Anterior cingulate cortex (tissue), 58 donors: ENCODE measurements at regions not wholly inside any gene's neighbourhood (a gene's known extent, or its start where the extent isn't known, plus 50 kb on each side); places are given as distances from the start of the nearest gene placed in this dataset.
"Not testable (repeated sequence)": the region's sequence is repeated elsewhere in the genome, so short reads cannot be mapped to it uniquely, and the experiment has no call there.

Experiments
- DNase-seq, 58 donors: peaks; one replicate each; lab custom pipeline; 2025; lab: John Stamatoyannopoulos, UW

DNA sequence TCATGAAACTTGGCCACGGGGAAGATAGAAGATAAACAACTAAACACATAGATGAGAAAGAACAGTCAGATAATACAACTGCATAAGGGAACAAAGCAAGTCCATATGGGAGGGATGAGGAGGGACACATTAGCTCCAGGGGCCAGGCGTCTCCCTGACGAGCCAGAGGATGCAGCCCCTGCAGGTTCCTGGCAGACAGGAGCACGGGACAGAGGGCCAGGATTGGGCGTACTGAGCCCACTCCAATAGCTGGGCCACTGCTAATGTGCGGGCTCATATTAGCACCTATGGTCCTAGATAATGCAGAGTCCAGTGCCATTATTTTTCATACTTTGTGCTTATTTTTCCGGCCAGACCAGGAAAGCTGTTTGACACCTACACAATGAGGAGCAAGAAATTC is 182.9 kb downstream of the ANKRD60 start:
- no peak for DNase-seq

- DNase-seq, result no peak
These were observed 183.4 kb downstream of the ANKRD60 start for GRCh38 chr20:58044931-58045555.

DNA sequence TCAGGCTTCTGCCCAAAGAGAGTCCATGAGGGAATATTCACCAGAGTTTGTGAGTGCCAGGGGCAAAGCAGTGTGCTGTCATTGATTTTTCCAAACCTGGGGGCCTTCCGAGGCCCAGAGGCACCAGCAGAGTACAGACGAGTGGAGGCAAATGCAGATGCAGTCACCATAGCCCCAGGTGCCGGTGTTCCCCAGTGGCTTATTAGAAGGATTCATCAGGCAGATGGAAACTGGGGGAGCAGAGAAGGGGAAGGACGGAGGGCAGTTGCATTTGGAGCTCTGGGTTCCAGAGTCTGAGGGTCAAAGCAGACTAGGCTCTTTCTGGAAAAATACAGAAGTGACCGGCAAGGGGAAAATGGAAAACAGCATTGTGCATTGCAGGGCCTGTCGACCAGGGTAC is 184.2 kb downstream of the ANKRD60 start:
- no peak for DNase-seq

- no peak for DNase-seq
These were observed 185.0 kb downstream of the ANKRD60 start for GRCh38 chr20:58043236-58044140.

GRCh38 chr20:58042591-58042990 is 185.9 kb downstream of the ANKRD60 start:
- no peak for DNase-seq

DNA sequence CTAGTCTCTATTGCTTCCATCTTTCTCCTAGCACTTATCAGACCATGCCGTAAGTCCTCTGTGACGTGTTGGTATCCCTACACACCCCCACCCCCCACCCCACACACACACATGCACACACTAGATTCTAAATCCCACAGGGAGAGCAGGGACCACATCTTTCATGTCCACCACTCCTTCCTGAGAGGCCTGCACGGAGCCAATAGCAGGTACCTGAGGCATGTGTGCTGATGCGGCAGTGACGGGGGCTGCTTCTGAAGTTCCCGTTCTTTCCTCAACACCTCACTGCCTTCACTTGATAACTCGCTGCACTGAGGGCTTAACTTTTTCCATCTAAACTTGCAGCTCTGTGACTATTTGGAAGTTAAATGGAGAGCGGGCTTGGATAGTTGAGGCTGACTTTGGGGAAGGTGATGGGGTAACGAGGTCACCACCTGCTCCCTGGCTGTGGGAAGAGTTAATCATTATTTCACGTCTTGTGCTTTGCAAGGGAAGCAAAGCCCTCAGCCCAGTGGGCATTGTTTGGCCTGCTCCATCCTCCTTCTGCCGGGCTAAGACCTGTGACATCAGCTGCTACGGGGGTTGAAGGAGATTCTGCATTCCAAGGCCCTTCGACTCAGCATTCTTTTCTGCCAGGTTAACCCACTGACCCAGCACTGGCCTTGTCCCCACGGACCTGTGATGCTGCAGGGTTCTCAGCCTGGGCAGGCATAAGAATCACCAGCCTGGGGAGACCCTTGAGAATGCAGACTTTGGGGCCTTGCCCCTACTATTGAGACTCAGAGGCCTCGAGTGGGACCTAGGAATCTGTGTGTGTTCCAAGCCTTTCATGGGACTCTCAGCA is 187.8 kb downstream of the ANKRD60 start:
- no peak for DNase-seq

GRCh38 chr20:58039274-58040092 is 189.0 kb downstream of the ANKRD60 start:
- peak in 7 of 58 donors; percentile 11 to 51 (median 22) for DNase-seq

DNA sequence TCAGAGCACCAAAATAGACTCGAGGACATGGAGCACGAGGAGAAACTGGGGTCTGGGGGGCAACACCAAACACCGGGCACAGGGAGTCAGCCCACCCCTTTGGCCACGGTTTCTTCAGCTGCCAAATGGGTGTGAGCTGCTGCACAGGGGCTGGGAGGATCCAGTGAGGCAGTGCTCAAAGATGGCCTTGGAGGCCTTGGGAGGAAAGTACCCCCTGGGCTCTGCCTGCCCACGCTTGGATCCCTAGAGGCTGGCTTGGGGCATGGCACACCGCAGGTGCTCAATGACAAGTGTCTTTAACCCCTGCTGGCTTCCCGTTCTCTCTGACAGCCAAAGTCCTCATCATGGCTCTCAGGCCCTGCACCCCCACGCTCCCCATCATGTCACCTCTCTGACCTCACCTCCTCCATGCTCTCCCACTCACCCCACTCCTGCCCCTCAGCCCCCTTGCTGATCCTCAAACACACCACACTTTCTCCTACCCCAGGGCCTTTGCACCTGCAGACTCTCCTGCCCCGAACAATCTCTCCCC is 190.3 kb downstream of the ANKRD60 start:
- no peak for DNase-seq

- no peak for DNase-seq
These were observed 190.8 kb downstream of the ANKRD60 start for GRCh38 chr20:58037631-58038030.

DNA sequence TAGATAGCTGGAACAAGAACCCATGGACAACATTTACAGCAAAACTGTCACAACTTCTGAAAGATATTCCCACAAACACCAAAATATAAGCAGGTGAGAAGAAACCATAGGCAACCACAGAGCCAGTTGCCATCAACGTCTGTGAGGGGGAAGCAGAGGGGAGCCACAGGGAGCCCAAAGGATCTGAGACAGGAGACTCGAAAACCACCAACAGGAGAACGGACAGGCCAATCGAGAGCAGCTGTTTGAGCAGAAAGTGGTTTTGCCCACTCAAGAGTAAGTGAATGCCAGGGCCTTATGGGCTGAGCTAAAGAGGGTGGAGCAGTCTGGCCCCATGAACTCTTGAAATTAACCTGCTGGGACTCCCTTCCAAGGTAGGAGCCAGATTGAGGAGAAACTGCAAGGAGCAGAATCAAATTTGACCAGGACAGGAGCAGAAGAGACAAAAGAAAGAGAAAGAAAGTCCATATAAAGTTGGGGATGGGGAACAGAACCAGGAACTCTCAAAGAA is 195.4 kb downstream of the ANKRD60 start:
- DNase-seq, result no peak

DNA sequence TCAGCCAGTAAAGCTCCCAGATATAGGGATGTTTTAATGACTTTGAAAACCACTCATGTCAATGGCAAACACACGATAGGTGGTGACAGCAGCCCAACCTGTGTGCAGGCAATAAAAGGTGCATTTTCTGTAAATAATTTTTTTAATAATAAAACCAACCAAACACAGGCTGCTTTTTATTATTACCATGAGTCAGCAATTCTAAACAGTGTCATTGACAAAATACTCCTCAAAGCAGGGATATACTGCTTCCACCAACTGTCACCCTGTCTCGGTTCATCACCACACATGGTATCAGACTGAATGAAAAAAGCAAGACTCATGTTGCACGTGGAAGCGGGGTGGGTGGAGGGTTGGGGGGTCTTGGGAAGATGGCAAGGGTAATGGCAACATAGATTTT is 195.9 kb downstream of the ANKRD60 start:
- no peak for DNase-seq

- not testable (repeated sequence) for DNase-seq
These were observed 197.1 kb downstream of the ANKRD60 start for GRCh38 chr20:58031350-58031749.

GRCh38 chr20:58028123-58028522 is 200.3 kb downstream of the ANKRD60 start:
- no peak for DNase-seq

DNA sequence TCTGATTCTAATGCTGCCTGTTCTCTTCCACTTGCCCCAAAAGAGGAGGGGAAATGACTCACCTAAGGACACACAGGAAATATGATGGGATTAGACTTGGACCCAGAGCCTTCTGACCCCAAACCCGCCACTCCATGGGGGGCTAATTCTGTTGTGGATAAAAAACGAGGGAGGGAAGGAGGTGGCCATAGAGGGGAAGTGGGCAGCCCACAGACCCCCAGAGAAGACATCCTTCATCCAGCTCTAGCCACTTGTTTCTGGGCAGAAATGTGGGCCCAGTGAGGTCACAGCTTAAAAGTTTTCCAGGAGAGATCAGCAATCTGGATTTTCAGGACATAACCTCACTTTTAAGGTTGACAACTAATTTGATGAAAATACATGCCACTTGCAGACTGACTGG is 202.1 kb downstream of the ANKRD60 start:
- no peak for DNase-seq

DNA sequence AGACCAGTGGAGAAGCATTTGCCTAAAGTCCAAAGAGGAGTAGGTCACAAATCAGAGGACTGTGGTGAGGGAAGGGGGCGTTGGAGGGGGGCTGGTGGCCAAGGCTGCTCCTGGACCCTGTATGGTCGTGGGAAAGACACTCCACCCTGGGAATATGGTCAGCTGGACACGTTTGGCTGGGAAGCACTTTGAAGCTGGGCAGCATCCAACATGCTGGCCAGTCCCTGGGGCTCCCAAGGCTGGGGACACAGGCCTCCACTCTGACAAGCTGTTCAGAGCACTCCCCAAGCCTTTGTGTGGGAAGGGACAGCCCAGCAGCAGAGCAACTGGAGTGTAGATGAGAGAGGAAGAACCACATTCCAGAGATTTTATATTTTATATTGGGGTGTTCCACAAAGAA is 203.2 kb downstream of the ANKRD60 start:
- peak in 7 of 58 donors; percentile 9 to 64 (median 36) for DNase-seq

- no peak for DNase-seq
These were observed 204.2 kb downstream of the ANKRD60 start for GRCh38 chr20:58024241-58024721.

- no peak for DNase-seq
These were observed 204.7 kb downstream of the ANKRD60 start for GRCh38 chr20:58023781-58024180.

GRCh38 chr20:58023346-58023745 is 205.1 kb downstream of the ANKRD60 start:
- no peak for DNase-seq

DNA sequence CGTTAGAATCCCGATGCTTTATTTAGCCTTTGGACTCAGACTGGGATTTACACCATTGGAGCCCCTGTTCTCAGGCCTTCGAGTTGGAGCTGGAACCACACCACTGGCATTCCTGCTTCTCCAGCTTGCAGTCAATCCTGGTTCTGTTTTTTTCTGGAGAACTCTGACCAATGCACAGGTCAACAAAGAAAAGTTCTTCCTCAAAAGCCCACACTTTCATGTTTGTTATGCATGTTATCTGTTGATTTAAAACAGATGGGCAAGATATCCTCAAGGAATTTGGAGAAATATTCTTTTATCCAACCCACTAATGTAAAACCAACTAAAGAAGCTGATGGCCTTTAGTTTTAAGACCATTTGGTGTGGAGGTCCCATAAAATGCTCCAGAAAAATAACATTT is 205.7 kb downstream of the ANKRD60 start:
- DNase-seq, result no peak
